KMS-11 (cell line): ENCODE measurements at regions not wholly inside any gene's neighbourhood (a gene's known extent, or its start where the extent isn't known, plus 50 kb on each side); places are given as distances from the start of the nearest gene placed in this dataset.

Experiments used
- H2AFZ ChIP-seq: fragments of 200-600 bp; sonication (generic); 2 replicates; pipeline ENCODE4 v1.6.1; 2016; ENCODE audit warnings: antibody characterized with exemption, mixed run types, low read depth
- H3K27ac ChIP-seq: fragments of 200-600 bp; sonication (generic); 2 replicates; pipeline ENCODE4 v1.6.1; 2016; ENCODE audit warnings: mild to moderate bottlenecking, mixed run types
- H3K27me3 ChIP-seq: fragments of 200-600 bp; sonication (generic); 2 replicates; pipeline ENCODE4 v1.6.1; 2017; ENCODE audit warnings: mild to moderate bottlenecking, low read depth, mixed run types, moderate library complexity; ENCODE audit not compliant: insufficient read depth
- H3K36me3 ChIP-seq: fragments of 200-600 bp; sonication (generic); 2 replicates; pipeline ENCODE4 v1.6.1; 2017; ENCODE audit warnings: mild to moderate bottlenecking, mixed run types; ENCODE audit not compliant: insufficient read depth
- H3K4me1 ChIP-seq: fragments of 200-600 bp; sonication (generic); 2 replicates; pipeline ENCODE4 v1.6.1; 2016; ENCODE audit warnings: mild to moderate bottlenecking, low read depth, mixed run types; ENCODE audit not compliant: poor library complexity, severe bottlenecking
- H3K4me2 ChIP-seq: fragments of 200-600 bp; sonication (generic); 2 replicates; pipeline ENCODE4 v1.7.0; 2016; ENCODE audit warnings: mild to moderate bottlenecking, mixed run types
- H3K4me3 ChIP-seq: fragments of 200-600 bp; sonication (generic); IDR thresholded peaks from 2 replicates; pipeline ENCODE4 v1.6.1; 2017; ENCODE audit warnings: low read depth, low read length, mixed read lengths; ENCODE audit not compliant: insufficient read depth
- H3K79me2 ChIP-seq: fragments of 200-600 bp; sonication (generic); 2 replicates; pipeline ENCODE4 v1.6.1; 2016; ENCODE audit warnings: low read depth, mixed run types; ENCODE audit not compliant: insufficient read depth
- H3K9ac ChIP-seq: fragments of 200-600 bp; sonication (generic); 2 replicates; pipeline ENCODE4 v1.6.1; 2016; ENCODE audit warnings: mild to moderate bottlenecking, mixed run types
- H4K20me1 ChIP-seq: fragments of 200-600 bp; sonication (generic); 2 replicates; pipeline ENCODE4 v1.6.1; 2016; ENCODE audit warnings: mild to moderate bottlenecking, mixed run types; ENCODE audit not compliant: insufficient read depth
- CTCF ChIP-seq: fragments of 200-600 bp; sonication (generic); conservative IDR thresholded peaks from 2 replicates; pipeline ENCODE4 v1.6.1; 2017; ENCODE audit warnings: low read depth, mild to moderate bottlenecking, antibody characterized with exemption, low read length, moderate library complexity, mixed read lengths

GRCh38 chr20:52268184-52268749, 76.7 kb upstream of the ZFP64 start:
- Histone ChIP-seq H3K36me3 (no peaks in the 10 kb centered on the region), H4K20me1 (no peaks in the 10 kb centered on the region), H3K4me1 (no peaks in the 10 kb centered on the region), H3K27me3 (no peaks in the 10 kb centered on the region), H2AFZ (no peak overlapping the region), H3K9ac (no peak overlapping the region), H3K79me2 (no peaks in the 10 kb centered on the region), H3K27ac (no peak overlapping the region), H3K4me3 (no peak overlapping the region), H3K4me2 (no peak overlapping the region)
- TF ChIP-seq CTCF, result no peak

- H3K9ac ChIP-seq, result no peak overlapping the region
- no peaks in the 10 kb centered on the region for H3K4me1 ChIP-seq
- no peaks in the 10 kb centered on the region for H3K27me3 ChIP-seq
- H3K36me3 ChIP-seq, result no peaks in the 10 kb centered on the region
- TF ChIP-seq CTCF, result no peak
- no peak overlapping the region for H2AFZ ChIP-seq
- no peaks in the 10 kb centered on the region for H3K79me2 ChIP-seq
- H3K4me3 ChIP-seq, result no peak overlapping the region
- no peak overlapping the region for H3K27ac ChIP-seq
- H4K20me1 ChIP-seq, result no peaks in the 10 kb centered on the region
- no peak overlapping the region for H3K4me2 ChIP-seq
These were observed 75.8 kb upstream of the ZFP64 start for GRCh38 chr20:52267418-52267817.

GRCh38 chr20:52263757-52264156, 72.2 kb upstream of the ZFP64 start:
- TF ChIP-seq CTCF, result no peak
- Histone ChIP-seq H3K27me3 (no peaks in the 10 kb centered on the region), H3K79me2 (no peaks in the 10 kb centered on the region), H3K4me2 (no peak overlapping the region), H3K9ac (no peak overlapping the region), H4K20me1 (no peaks in the 10 kb centered on the region), H3K27ac (no peak overlapping the region), H3K4me1 (no peaks in the 10 kb centered on the region), H3K4me3 (no peak overlapping the region), H3K36me3 (no peaks in the 10 kb centered on the region), H2AFZ (no peak overlapping the region)

- no peak overlapping the region for H3K27ac ChIP-seq
- no peak overlapping the region for H2AFZ ChIP-seq
- H3K79me2 ChIP-seq, result no peaks in the 10 kb centered on the region
- no peak overlapping the region for H3K9ac ChIP-seq
- H3K36me3 ChIP-seq, result no peaks in the 10 kb centered on the region
- no peaks in the 10 kb centered on the region for H3K27me3 ChIP-seq
- no peak overlapping the region for H3K4me2 ChIP-seq
- no peaks in the 10 kb centered on the region for H4K20me1 ChIP-seq
- H3K4me1 ChIP-seq, result no peaks in the 10 kb centered on the region
- TF ChIP-seq CTCF, result no peak
- H3K4me3 ChIP-seq, result no peak overlapping the region
These were observed 70.2 kb upstream of the ZFP64 start for GRCh38 chr20:52261792-52262191.
